ENCODE measurements at regions not wholly inside any gene's neighbourhood (a gene's known extent, or its start where the extent isn't known, plus 50 kb on each side); places are given as distances from the start of the nearest gene placed in this dataset.

DNA sequence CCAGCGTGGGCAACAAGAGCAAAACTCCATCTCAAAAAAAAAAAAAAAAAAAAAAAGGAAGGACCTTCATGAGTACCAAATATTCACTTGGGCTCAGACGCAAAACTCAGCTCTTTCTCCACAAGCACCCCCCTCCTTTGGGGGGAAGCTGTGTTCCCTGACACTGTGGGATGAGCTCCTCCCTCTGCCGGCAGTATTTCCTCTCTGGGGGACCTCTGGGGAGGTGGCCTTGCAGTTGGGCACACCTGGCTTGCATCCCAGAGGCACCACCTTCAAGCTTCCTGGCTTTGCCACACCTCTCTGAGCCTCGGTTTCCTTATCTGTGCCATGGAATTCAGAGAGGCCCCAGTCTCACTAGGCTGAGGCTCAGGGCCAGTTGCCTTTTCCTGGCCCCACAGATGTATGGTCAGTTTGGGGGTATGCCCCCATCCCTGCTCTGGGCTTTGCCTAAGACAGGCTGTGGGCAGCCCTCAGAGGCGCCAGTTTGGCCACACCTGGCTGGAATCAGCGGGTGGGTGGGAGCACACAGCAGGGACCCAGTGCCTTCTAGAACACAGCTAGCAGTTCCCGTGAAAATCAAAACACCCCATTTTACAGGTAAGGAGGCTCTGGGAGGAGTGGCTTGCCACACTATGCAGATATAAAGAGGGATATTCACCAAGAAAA is 157.5 kb upstream of the IER5L start:
- Mint-ChIP-seq H3K9me3 (ENCODE audit: low read depth) (peaks cover 6% of the 10 kb centered on the region), H3K4me3 (peak overlapping the region; percentile 78), H3K27me3 (no peaks in the 10 kb centered on the region), H3K36me3 (no peaks in the 10 kb centered on the region), H3K4me1 (ENCODE audit: low read depth) (peaks cover 30% of the 10 kb centered on the region), H3K27ac (no peak overlapping the region)

DNA sequence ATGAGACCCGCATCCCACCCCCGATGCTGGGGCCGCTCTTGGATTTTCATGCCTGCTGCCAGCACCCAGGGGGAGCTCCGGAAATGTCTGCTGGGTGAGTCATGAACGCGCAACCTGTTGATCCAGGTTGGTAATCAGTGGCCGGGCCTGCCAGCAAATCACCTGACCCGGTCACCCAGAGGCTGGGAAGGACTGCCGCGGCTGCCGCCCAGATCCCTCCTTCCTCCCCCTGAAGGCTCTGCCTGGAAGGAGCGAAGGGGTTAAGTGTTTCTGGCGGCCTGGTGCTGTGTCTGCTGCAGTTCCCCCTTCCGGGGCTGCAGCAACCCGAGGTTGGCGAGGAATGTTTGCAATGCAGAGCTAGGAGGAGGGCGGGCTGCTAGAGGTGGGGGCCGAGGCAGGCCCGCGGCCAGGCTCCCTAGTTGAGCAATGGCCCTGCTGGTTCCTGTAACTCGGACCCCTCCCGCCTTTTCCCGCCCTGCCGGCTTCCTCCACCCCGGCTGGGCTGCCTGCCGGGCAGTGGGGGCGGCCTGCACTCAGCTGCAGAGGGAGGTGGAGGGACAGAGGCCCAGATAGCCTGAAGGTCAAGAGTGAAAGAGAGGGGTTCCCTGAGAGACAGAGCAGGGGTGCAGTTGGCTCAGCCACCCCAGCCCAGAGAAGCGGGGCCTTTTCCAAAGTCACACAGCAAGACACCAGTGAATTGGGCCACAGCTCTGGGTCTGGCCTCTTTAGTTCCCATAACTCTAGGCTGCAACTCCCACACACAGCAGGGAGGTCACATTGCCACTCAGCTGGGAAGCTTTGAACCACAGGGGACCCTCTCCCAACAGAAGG is 156.3 kb upstream of the IER5L start:
- Mint-ChIP-seq H3K4me1 (ENCODE audit: low read depth) (peaks cover 30% of the 10 kb centered on the region), H3K9me3 (ENCODE audit: low read depth) (peaks cover 6% of the 10 kb centered on the region), H3K27ac (peak overlapping the region; percentile 0), H3K36me3 (no peaks in the 10 kb centered on the region), H3K4me3 (peak overlapping the region; percentile 70), H3K27me3 (no peaks in the 10 kb centered on the region)

DNA sequence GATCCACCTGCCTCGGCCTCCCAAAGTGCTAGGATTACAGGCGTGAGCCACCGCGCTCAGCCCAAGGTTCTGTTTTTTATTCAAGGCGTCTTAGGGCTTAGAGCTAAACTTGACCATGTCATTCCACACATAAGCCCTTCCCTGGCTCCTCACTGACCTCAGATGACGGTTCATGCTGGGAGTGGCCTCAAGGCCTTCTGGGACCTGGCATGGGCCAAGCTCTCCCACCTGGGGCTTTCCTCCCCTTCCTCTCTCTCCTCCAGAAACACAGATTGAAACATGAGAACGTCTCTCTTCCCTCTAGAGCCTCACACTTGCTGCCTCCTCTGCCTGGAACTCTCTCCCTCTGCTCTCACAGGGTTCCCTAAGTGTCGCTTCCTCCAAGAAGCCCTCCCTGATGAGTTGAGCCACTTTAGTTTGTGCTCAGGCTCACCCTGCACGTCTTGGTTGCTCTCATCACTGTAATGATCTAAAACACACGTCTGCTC is 155.6 kb upstream of the IER5L start:
- no peaks in the 10 kb centered on the region for H3K36me3 Mint-ChIP-seq
- peaks cover 35% of the 10 kb centered on the region for H3K4me1 Mint-ChIP-seq (ENCODE audit: low read depth)
- H3K9me3 Mint-ChIP-seq (ENCODE audit: low read depth): peaks cover 6% of the 10 kb centered on the region
- peak overlapping the region; percentile 0 for H3K27ac Mint-ChIP-seq
- no peaks in the 10 kb centered on the region for H3K27me3 Mint-ChIP-seq
- H3K4me3 Mint-ChIP-seq: peak overlapping the region; percentile 70

DNA sequence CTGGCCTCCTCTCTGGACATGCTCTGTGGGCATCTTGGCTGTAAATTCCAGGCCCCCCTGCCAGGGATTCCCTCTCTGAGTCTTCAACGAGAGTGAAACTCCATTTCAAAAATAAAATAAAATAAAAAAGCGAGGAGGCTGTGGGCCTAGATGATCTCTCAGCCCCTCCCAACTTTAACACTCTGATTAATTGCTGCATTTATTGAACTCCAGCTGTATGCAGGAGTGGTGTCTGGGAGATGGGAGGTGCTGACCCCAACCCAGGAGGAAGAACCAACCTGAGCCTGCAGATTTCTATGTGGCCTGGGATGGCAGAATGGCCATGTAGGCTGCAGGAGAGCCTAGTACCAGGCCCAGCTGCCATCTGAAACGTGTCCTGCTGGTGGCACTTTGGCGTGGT is 154.5 kb upstream of the IER5L start:
- H3K27ac Mint-ChIP-seq: no peak overlapping the region
- no peaks in the 10 kb centered on the region for H3K27me3 Mint-ChIP-seq
- H3K4me1 Mint-ChIP-seq (ENCODE audit: low read depth): peaks cover 41% of the 10 kb centered on the region
- H3K9me3 Mint-ChIP-seq (ENCODE audit: low read depth): peaks cover 6% of the 10 kb centered on the region
- no peak overlapping the region for H3K4me3 Mint-ChIP-seq
- no peaks in the 10 kb centered on the region for H3K36me3 Mint-ChIP-seq

DNA sequence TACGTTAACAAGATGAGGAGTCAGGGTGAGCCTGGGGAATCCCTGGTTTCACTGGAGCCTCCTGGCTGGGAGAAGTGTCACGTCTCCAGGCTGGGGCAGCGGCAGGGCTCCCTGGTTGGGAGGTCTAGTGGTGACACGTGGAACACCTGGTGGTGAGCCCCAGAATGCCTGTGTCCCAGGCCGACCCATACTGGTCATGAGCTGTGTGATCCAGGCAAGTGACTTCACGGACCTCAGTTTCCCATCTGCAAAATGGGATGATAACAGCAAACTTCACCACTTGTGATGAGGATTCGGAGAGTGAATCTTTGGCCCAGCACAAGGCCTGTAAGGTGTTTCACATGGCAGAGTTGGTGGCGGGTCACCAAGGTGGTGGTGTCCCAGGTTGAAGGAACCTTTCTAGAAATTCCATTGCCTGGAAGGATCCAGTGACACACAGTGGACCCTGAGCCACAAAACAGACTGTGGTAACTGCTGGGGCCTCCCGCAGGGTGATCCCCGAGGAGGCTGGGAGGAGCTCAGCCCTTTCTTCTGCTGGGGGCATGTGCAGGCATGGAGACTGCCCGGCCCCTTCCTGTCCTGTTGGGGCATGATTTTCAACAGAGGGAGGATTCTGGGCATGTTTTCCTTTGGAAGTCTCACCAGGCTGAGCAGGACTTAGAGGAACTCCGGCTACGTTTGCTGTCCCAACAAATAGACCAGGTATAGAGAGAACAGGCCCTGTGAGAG is 153.9 kb upstream of the IER5L start:
- Mint-ChIP-seq H3K27ac (peak overlapping the region; percentile 36), H3K4me1 (ENCODE audit: low read depth) (peaks cover 42% of the 10 kb centered on the region), H3K9me3 (ENCODE audit: low read depth) (peaks cover 6% of the 10 kb centered on the region), H3K36me3 (no peaks in the 10 kb centered on the region), H3K27me3 (no peaks in the 10 kb centered on the region), H3K4me3 (no peak overlapping the region)

DNA sequence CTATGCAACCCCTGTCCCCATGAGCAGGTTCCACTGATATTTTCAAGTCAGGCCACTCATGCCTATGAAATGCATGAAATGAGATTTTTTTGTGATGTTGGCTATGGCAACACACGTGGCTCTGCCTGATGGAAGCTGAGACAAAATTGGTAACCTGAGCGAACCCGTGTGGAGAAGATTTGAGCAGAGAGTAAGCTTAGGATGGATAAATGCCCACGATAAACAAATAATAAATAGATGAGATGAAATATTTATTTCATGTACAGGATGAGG is 153.4 kb upstream of the IER5L start:
- Mint-ChIP-seq H3K4me1 (ENCODE audit: low read depth) (peaks cover 39% of the 10 kb centered on the region), H3K27ac (peak overlapping the region; percentile 36), H3K9me3 (ENCODE audit: low read depth) (peaks cover 6% of the 10 kb centered on the region), H3K4me3 (no peak overlapping the region), H3K27me3 (no peaks in the 10 kb centered on the region), H3K36me3 (no peaks in the 10 kb centered on the region)

DNA sequence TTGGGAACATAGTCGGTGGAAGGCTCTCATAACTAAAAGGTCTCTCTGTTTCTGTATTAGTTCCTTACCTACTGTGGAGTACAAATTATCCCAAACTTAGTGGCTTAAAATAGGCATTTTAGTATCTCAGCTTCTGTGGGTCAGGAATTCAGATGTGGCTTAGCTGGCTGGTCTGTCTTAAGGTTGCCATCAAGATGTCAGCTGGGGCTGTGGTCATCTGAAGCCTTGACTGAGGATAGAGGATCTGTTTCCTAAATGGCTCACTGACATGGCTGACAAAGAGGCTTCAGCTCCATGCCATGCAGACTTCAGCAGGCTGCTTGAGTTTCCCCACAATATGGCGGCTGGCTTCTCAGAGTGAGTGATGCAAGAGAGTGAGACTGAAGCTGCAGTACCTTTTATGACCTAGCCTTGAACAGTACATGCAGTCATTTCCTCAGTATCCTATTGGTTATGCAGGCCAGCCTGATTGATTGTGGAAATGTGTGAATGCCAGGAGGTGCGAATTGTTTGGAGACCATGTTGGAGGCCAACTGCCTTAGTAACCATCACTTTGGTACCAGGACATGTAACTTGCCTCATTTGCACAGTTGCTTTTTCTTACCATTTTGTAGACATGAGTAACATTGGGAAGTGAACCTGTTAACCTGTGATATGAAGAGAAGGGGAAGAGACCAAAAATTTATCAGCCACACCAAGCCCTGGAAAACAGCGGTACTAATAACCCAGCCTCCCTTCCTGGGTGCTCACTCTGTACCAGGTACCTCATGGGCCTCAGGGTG is 152.8 kb upstream of the IER5L start:
- H3K36me3 Mint-ChIP-seq: no peaks in the 10 kb centered on the region
- peaks cover 35% of the 10 kb centered on the region for H3K4me1 Mint-ChIP-seq (ENCODE audit: low read depth)
- peaks cover 6% of the 10 kb centered on the region for H3K9me3 Mint-ChIP-seq (ENCODE audit: low read depth)
- H3K4me3 Mint-ChIP-seq: no peak overlapping the region
- no peak overlapping the region for H3K27ac Mint-ChIP-seq
- no peaks in the 10 kb centered on the region for H3K27me3 Mint-ChIP-seq

DNA sequence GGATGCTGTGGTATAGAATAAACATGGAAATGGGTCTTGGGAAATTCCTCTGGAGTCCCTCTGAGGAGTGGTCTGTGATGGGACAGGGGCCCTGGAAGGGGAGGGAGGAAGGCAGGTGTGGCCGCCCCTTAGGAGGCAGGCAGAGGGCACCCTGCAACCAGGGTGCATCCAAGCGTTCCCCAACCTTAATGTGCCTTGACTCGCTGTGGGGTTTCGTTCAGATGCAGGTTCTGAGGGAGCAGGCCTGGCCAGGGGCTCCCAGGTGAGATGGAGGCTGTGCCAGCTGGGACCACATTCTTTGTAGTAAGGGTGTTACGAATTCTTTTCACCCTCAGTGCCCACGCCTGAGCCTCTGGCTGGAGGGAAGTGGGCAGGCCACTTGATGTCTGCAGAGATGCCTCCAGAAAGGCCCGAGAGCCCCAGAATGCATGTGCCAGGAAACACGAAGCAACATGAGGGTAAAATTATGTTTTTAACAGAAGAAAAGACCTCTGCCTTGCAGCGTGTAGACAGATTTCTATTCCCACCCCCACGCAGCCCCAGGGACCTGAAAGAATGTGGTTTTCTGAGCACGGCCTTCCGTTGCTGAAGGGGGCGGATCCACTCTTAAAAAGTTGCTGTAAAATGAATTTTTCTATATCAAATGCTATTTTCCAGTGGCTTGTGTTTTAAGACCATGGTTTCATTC is 150.4 kb upstream of the IER5L start:
- Mint-ChIP-seq H3K36me3 (no peaks in the 10 kb centered on the region), H3K4me1 (ENCODE audit: low read depth) (peaks cover 21% of the 10 kb centered on the region), H3K4me3 (no peak overlapping the region), H3K9me3 (ENCODE audit: low read depth) (peaks cover 6% of the 10 kb centered on the region), H3K27me3 (no peaks in the 10 kb centered on the region), H3K27ac (no peak overlapping the region)

DNA sequence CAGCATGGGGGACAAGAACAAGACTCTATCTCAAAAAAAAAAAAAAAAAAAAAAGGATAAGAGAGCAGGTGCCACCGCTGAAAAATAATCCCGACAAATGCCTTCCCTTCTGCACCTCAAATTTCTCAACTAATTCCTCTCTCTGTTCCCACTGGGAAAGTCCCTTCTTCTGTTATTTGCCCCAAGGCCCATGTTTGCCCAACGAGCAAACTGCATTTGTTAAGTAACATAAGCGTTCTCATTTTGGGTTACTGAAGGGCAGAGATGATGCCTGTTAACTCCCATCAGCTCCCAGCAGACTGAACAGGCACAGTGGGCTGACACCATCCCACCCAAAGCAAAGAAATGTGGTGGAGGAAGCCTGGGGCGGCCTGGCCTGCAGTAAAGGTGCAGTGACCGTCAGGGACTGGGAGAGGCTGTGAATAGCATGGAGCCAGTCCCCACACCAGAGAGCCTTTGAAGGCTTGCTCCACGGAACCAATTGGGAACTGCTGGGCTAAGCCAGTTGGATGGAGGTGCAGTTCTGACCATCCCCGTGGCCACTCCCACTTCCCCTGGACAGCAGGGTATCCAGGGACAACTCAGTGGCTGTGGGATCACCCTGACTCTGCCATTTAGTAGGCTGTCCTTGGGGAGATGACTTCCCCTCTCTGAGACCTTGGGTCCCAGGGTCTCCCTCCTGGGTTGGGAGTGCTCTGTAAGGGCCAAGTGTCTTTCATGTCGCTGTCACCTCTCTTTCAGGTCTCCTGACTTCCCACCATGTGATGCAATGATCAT is 149.7 kb upstream of the IER5L start:
- Mint-ChIP-seq H3K36me3 (no peaks in the 10 kb centered on the region), H3K27ac (no peak overlapping the region), H3K27me3 (no peaks in the 10 kb centered on the region), H3K4me3 (no peak overlapping the region), H3K4me1 (ENCODE audit: low read depth) (peaks cover 24% of the 10 kb centered on the region), H3K9me3 (ENCODE audit: low read depth) (peaks cover 6% of the 10 kb centered on the region)

DNA sequence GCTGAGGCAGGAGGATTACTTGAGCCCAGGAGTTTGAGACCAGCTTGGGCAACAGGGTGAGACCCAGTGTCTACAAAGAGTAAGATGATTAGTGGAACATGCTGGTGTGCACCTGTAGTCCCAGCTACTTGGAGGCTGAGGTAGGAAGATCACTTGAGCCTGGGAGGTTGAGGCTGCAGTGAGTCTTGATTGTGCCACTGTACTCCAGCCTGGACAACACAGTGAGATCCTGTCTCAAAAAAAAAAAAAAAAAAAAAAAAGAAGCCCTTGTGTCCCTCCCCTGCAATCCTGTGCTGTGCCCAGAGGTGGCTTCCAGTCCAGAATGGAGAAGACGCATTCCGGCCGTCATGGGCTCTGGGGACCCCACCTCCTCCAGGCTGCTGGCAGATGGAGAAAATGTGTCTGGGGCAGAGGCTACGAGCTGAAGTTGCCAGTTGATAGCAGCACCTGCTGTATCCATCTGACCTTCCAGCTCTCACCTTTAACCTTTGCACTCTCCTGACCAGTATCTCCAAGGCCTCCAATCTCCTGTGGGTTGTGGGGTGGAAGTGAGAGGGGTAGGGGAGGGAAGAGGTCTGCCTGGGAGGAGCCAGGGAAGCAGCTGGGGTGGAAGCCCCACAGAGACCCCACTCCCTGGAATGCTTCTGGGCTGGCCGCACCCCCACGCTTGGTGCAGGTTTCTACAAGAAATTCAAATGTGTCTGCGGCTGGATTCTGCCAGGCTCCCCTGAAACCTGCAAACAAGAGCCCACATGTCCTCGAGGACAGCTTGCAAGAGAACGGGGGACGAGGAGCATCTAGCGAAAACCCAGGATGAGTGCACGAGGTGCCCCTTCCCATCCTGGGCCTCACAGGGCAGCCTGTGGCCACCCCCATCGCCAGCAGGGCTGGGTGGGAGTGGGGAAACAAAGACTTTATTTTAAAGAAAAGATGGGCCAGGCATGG is 148.3 kb upstream of the IER5L start:
- H3K4me3 Mint-ChIP-seq: no peak overlapping the region
- no peaks in the 10 kb centered on the region for H3K36me3 Mint-ChIP-seq
- peak overlapping the region; percentile 22 for H3K27ac Mint-ChIP-seq
- peaks cover 25% of the 10 kb centered on the region for H3K4me1 Mint-ChIP-seq (ENCODE audit: low read depth)
- H3K9me3 Mint-ChIP-seq (ENCODE audit: low read depth): peaks cover 6% of the 10 kb centered on the region
- no peaks in the 10 kb centered on the region for H3K27me3 Mint-ChIP-seq

DNA sequence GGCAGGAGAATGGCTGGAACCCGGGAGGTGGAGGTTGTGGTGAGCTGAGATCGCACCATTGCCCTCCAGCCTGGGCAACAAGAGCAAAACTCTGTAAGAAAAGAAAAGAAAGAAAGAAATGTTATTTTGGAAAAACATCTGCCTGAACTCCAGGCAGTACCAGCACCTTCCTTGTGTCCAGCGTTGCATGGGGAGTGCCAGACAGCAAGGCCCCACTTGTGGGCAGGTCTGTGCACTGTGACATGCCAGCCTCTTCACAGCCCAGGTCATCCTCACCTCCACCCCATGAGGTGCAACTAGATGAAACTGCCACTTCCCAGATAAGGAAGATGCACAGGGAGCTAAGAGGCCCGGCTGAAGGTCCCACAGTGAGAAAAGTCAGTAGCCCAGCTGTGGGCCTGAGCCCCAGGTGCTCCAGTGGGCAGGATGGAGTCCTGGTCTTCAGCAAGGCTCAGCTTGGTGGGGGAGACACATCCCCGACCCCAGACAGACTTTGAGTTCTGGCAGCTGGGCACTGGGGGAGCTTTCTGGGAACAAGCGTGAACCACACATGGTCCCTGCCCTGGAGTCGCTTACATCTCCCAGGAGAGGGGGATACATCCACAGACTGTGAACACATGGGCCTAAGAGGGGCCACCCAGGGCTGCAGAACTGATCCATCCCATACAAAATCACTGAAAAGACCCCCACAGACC is 146.9 kb upstream of the IER5L start:
- H3K27ac Mint-ChIP-seq: no peak overlapping the region
- H3K9me3 Mint-ChIP-seq (ENCODE audit: low read depth): no peaks in the 10 kb centered on the region
- no peaks in the 10 kb centered on the region for H3K36me3 Mint-ChIP-seq
- peaks cover 33% of the 10 kb centered on the region for H3K4me1 Mint-ChIP-seq (ENCODE audit: low read depth)
- H3K4me3 Mint-ChIP-seq: no peak overlapping the region
- no peaks in the 10 kb centered on the region for H3K27me3 Mint-ChIP-seq

DNA sequence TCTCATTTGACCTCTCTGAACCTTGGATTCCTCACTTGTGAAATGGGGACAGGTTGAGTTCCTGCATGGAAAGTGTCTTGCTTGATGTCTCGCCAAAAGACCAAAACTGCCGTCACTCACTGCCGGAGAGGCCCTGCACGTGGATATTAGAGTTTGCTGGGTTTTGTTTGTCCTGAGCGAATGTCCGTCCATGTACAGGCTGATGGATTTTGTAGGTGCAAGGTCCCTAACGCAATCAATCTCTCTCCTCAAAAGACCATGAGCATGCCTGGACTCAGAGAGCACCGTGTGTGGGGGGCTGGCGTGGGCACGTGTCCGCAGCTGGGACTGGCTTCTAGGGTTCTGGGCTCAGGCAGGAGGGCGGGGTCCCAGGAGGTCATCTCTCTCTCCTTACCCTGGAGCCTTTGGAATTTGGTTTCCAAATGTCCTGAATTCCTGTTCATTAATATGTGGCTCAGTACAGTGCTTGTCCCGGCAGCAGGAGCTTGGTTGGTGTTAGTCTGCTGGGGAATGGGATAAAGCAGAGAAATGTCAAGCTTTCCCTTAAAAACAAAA is 146.0 kb upstream of the IER5L start:
- Mint-ChIP-seq H3K27ac (no peak overlapping the region), H3K4me1 (ENCODE audit: low read depth) (peaks cover 34% of the 10 kb centered on the region), H3K36me3 (no peaks in the 10 kb centered on the region), H3K4me3 (no peak overlapping the region), H3K9me3 (ENCODE audit: low read depth) (no peaks in the 10 kb centered on the region), H3K27me3 (no peaks in the 10 kb centered on the region)

Data from activated naive CD8-positive, alpha-beta T cell (primary cell).